DOHH2 (cell line): ENCODE measurements at regions not wholly inside any gene's neighbourhood (a gene's known extent, or its start where the extent isn't known, plus 50 kb on each side); places are given as distances from the start of the nearest gene placed in this dataset.

Experiments
- CTCF ChIP-seq: fragments of 200-600 bp; sonication (generic); IDR thresholded peaks from one replicate; pipeline ENCODE4 v1.5.1; 2014; ENCODE audit warnings: antibody characterized with exemption, mild to moderate bottlenecking, low read depth, low read length; ENCODE audit not compliant: poor library complexity, severe bottlenecking
- EZH2phosphoT487 ChIP-seq: fragments of 200-600 bp; sonication (generic); IDR thresholded peaks from 2 replicates; pipeline ENCODE4 v1.6.1; 2017; ENCODE audit warnings: borderline replicate concordance, mild to moderate bottlenecking, antibody characterized with exemption, low read length, moderate library complexity, mixed read lengths

- TF ChIP-seq CTCF: no peak
- no peak for TF ChIP-seq EZH2phosphoT487
These were observed 170.6 kb upstream of the TMTC4 start for GRCh38 chr13:100845128-100845757.
